Keratinocyte (primary cell): ENCODE measurements at regions not wholly inside any gene's neighbourhood (a gene's known extent, or its start where the extent isn't known, plus 50 kb on each side); places are given as distances from the start of the nearest gene placed in this dataset.

Experiments used
- EZH2 ChIP-seq: IDR thresholded peaks from one replicate; pipeline ENCODE4 v1.6.1; 2012; ENCODE audit warnings: inconsistent platforms, mild to moderate bottlenecking, low read length, moderate library complexity
- TF ChIP-seq, protein P1 (sequence below), 3 experiments: IDR thresholded peaks in 1 of 3; conservative IDR thresholded peaks in 1 of 3; optimal IDR thresholded peaks in 1 of 3; 2 replicates in 2 of 3; 3 replicates in 1 of 3; pipeline versions ENCODE3 to v1.5.1; 2011; ENCODE audit warnings: low read length in 3 of 3, mild to moderate bottlenecking in 3 of 3, moderate library complexity in 2 of 3, control low read depth in 1 of 3, inconsistent platforms in 1 of 3; ENCODE audit not compliant: insufficient read depth in 2 of 3; ENCODE audit errors: extremely low read depth in 1 of 3

DNA sequence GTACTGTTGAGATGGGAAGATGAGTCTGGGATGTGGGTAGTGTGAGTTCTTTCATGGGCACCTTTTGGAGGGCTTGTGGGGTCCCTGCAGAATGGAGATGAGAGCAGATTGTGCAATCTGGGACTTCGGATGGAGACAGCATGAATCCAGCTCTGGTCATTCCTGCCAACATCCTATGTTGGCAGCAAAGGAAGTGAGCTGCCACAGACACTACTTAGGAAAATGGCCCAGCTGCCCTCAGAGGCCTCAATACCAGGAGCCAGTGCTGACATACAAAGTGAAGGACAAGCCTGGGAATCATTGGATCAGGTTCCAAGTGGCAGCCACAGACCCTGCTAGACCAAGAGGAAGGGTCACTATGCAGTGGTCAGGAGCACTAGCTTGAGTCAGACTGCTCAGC, 402.8 kb downstream of the CDK5RAP2 start:
- TF ChIP-seq, protein P1, sequence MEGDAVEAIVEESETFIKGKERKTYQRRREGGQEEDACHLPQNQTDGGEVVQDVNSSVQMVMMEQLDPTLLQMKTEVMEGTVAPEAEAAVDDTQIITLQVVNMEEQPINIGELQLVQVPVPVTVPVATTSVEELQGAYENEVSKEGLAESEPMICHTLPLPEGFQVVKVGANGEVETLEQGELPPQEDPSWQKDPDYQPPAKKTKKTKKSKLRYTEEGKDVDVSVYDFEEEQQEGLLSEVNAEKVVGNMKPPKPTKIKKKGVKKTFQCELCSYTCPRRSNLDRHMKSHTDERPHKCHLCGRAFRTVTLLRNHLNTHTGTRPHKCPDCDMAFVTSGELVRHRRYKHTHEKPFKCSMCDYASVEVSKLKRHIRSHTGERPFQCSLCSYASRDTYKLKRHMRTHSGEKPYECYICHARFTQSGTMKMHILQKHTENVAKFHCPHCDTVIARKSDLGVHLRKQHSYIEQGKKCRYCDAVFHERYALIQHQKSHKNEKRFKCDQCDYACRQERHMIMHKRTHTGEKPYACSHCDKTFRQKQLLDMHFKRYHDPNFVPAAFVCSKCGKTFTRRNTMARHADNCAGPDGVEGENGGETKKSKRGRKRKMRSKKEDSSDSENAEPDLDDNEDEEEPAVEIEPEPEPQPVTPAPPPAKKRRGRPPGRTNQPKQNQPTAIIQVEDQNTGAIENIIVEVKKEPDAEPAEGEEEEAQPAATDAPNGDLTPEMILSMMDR (optimal IDR thresholded peaks at IDR 0.05 in 1 of 3, IDR thresholded peaks at IDR 0.05 in 1 of 3, conservative IDR thresholded peaks at IDR 0.05 in 1 of 3; ENCODE audit: extremely low read depth in 1 of 3, insufficient read depth in 2 of 3, low read length in 3 of 3) = no peak
- TF ChIP-seq EZH2 = no peak
